Progenitor cell of endocrine pancreas (in vitro differentiated cells): ENCODE measurements at regions not wholly inside any gene's neighbourhood (a gene's known extent, or its start where the extent isn't known, plus 50 kb on each side); places are given as distances from the start of the nearest gene placed in this dataset.

Source experiments
- DNase-seq: peaks from one replicate; pipeline ENCODE4 v3.0.0; 2021; ENCODE audit warnings: low spot score; ENCODE audit not compliant: unreplicated experiment
- H3K27ac Mint-ChIP-seq: 2 replicates; pipeline ENCODE4 v1.8.0; 2021; ENCODE audit warnings: mild to moderate bottlenecking, moderate library complexity, mixed read lengths
- H3K27me3 Mint-ChIP-seq: 2 replicates; pipeline ENCODE4 v1.8.0; 2021; ENCODE audit warnings: mixed read lengths
- H3K36me3 Mint-ChIP-seq: 2 replicates; pipeline ENCODE4 v1.8.0; 2022; ENCODE audit warnings: mixed read lengths; ENCODE audit not compliant: insufficient read depth
- H3K4me1 Mint-ChIP-seq: 2 replicates; pipeline ENCODE4 v1.8.0; 2021; ENCODE audit warnings: low read depth, mixed read lengths
- H3K4me3 Mint-ChIP-seq: 2 replicates; pipeline ENCODE4 v1.8.0; 2021; ENCODE audit warnings: low read depth, mild to moderate bottlenecking, moderate library complexity, mixed read lengths
- H3K9me3 Mint-ChIP-seq: 2 replicates; pipeline ENCODE4 v1.8.0; 2021; ENCODE audit warnings: low read depth, mixed read lengths
- CTCF ChIP-seq: fragments of 200-600 bp; sonication (generic); IDR thresholded peaks from one replicate; pipeline ENCODE4 v1.5.0; 2021; ENCODE audit warnings: antibody characterized with exemption, mild to moderate bottlenecking; ENCODE audit not compliant: unreplicated experiment

GRCh38 chr9:106712279-106712678 is 150.7 kb upstream of the ZNF462 start:
- H3K27me3 Mint-ChIP-seq, result no peaks in the 10 kb centered on the region
- no peak overlapping the region for H3K27ac Mint-ChIP-seq
- DNase-seq, result no peak
- no peaks in the 10 kb centered on the region for H3K9me3 Mint-ChIP-seq
- H3K36me3 Mint-ChIP-seq, result no peaks in the 10 kb centered on the region
- H3K4me1 Mint-ChIP-seq, result no peaks in the 10 kb centered on the region
- TF ChIP-seq CTCF, result no peak
- no peak overlapping the region for H3K4me3 Mint-ChIP-seq

- H3K27me3 Mint-ChIP-seq, result no peaks in the 10 kb centered on the region
- no peaks in the 10 kb centered on the region for H3K4me1 Mint-ChIP-seq
- no peaks in the 10 kb centered on the region for H3K36me3 Mint-ChIP-seq
Observed at GRCh38 chr9:106713206-106713605, 149.8 kb upstream of the ZNF462 start.

GRCh38 chr9:106716820-106717219 is 146.1 kb upstream of the ZNF462 start:
- no peak for TF ChIP-seq CTCF
- Mint-ChIP-seq H3K27me3 (no peaks in the 10 kb centered on the region), H3K4me1 (no peaks in the 10 kb centered on the region), H3K4me3 (no peak overlapping the region), H3K9me3 (peaks cover 4% of the 10 kb centered on the region), H3K36me3 (no peaks in the 10 kb centered on the region), H3K27ac (no peak overlapping the region)
- no peak for DNase-seq

More at GRCh38 chr9:106713206-106713605, 149.8 kb upstream of the ZNF462 start:
- no peaks in the 10 kb centered on the region for H3K9me3 Mint-ChIP-seq
- DNase-seq, result no peak
- H3K27ac Mint-ChIP-seq, result no peak overlapping the region
- no peak overlapping the region for H3K4me3 Mint-ChIP-seq
- no peak for TF ChIP-seq CTCF

GRCh38 chr9:106717686-106718085 is 145.3 kb upstream of the ZNF462 start:
- no peak overlapping the region for H3K4me3 Mint-ChIP-seq
- no peaks in the 10 kb centered on the region for H3K36me3 Mint-ChIP-seq
- H3K4me1 Mint-ChIP-seq, result no peaks in the 10 kb centered on the region
- H3K27ac Mint-ChIP-seq, result no peak overlapping the region
- no peaks in the 10 kb centered on the region for H3K27me3 Mint-ChIP-seq
- peaks cover 4% of the 10 kb centered on the region for H3K9me3 Mint-ChIP-seq
- TF ChIP-seq CTCF, result peak; percentile 20
- DNase-seq, result no peak

DNA sequence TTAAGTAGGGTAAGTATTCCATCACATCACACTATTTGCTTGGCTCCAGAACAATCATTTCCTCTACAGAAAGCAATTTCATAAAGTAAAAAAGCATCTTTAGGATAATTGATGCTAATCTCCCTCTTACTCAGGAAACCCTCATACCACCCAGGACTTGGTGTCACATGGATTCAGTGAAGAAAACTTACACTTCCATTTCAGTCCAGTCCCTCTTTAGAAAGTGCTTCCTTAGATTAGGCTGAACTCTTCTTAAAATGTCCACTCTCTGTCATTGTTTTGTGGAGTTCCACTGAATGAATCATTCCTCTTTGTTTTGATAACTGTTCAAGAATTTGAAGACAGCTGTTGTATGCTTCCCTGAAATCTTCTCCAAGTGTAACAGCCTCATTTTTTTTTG is 144.0 kb upstream of the ZNF462 start:
- DNase-seq, result no peak
- TF ChIP-seq CTCF, result no peak
- peaks cover 4% of the 10 kb centered on the region for H3K9me3 Mint-ChIP-seq
- no peak overlapping the region for H3K27ac Mint-ChIP-seq
- no peaks in the 10 kb centered on the region for H3K36me3 Mint-ChIP-seq
- H3K4me3 Mint-ChIP-seq, result no peak overlapping the region
- no peaks in the 10 kb centered on the region for H3K4me1 Mint-ChIP-seq
- H3K27me3 Mint-ChIP-seq, result no peaks in the 10 kb centered on the region
